ENCODE measurements at regions not wholly inside any gene's neighbourhood (a gene's known extent, or its start where the extent isn't known, plus 50 kb on each side); places are given as distances from the start of the nearest gene placed in this dataset.

DNA sequence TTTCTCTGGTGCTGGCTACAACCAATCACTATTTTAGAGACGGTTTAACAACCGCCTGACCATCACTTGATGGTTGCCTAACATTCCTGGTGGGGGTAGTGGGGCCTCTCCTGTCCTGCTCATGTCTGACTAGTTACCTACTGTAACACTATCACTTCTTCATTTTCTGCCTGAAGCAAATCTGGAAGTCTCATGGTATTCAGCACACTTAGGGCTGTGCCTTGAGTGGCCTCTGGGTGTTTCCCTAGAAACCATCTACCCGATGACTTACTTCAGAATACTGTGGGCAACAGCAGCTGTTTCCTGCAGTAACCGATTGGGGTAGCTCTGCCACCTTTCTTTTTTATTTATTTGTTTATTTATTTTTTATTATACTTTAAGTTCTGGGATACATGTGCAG lies 880.1 kb upstream of the INTU start:
- Histone ChIP-seq H3K4me3 (no peak overlapping the region), H3K27me3 (no peaks in the 10 kb centered on the region), H3K4me1 (peaks cover 0 to 5% (median 2%) of the 10 kb centered on the region in 4 donors), H3K36me3 (no peaks in the 10 kb centered on the region), H3K9me3 (no peaks in the 10 kb centered on the region), H3K27ac (no peak overlapping the region)
- 68 to 80% methylated on average over 4 of the region's 4 CpGs for WGBS, 2 donors
- ATAC-seq (ENCODE audit: low FRiP score in 2 of 2): no peak
- no peak for DNase-seq
- TF ChIP-seq EP300 (IDR thresholded peaks at IDR 0.05) (no peak), CTCF (IDR thresholded peaks at IDR 0.05) (no peak), POLR2A (IDR thresholded peaks at IDR 0.05) (no peak), POLR2AphosphoS5 (IDR thresholded peaks at IDR 0.05) (no peak)

DNA sequence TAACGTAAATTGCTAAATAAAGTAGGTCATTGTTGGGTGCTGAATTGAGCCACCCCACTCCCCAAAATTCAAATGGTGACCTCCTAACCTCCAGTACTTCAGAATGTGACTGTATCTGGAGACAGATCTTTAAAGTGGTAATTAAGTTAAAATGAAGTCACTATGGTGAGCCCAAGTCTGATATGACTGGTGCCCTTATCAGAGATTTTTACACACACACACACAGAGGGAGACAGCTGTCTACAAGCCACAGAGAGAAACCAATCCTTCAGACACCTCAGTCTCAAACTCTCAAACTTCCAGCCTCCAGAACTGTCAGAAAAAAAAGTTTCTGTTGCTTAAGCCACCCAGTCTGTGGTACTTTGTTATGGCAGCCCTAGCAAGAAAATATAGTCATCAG lies 879.2 kb upstream of the INTU start:
- Histone ChIP-seq H3K36me3 (no peaks in the 10 kb centered on the region), H3K9me3 (no peaks in the 10 kb centered on the region), H3K4me1 (peaks cover 0 to 5% (median 2%) of the 10 kb centered on the region in 4 donors), H3K27ac (no peak overlapping the region), H3K4me3 (no peak overlapping the region), H3K27me3 (no peaks in the 10 kb centered on the region)
- DNase-seq (no peak), ATAC-seq (ENCODE audit: low FRiP score in 2 of 2) (no peak)
- WGBS, 2 donors: 88 to 94% methylated on average over 1 of the region's 1 CpG
- no peak for TF ChIP-seq EP300 (IDR thresholded peaks at IDR 0.05)
- TF ChIP-seq POLR2A (IDR thresholded peaks at IDR 0.05): no peak
- TF ChIP-seq POLR2AphosphoS5 (IDR thresholded peaks at IDR 0.05): no peak
- TF ChIP-seq CTCF (IDR thresholded peaks at IDR 0.05): no peak

DNA sequence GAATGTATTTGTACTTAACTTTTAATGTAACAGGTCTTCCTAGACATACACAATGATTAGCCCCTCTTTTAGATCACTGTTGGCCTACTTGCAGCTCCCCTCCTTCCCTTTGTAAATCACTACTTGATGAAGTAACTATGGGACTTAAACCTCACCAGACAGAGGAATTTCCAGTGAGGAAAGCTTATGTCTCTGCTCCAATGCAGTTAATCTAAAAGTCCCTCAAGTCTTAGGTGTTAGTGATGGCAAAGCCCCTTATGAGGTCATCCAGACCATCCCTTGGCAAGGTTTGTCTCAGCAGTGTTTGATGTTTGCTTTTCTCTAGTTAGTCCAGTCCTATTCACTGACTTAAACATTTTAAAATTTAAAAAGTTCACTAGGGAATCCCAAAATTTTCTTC lies 877.3 kb upstream of the INTU start:
- no peak overlapping the region for H3K4me3 ChIP-seq
- no peaks in the 10 kb centered on the region for H3K36me3 ChIP-seq
- H3K27me3 ChIP-seq: no peaks in the 10 kb centered on the region
- no peak for TF ChIP-seq EP300 (IDR thresholded peaks at IDR 0.05)
- no peak for TF ChIP-seq CTCF (IDR thresholded peaks at IDR 0.05)
- no peak for TF ChIP-seq POLR2A (IDR thresholded peaks at IDR 0.05)
- TF ChIP-seq POLR2AphosphoS5 (IDR thresholded peaks at IDR 0.05): no peak
- DNase-seq: no peak
- H3K27ac ChIP-seq: no peak overlapping the region
- H3K9me3 ChIP-seq: no peaks in the 10 kb centered on the region
- peaks cover 0 to 5% (median 2%) of the 10 kb centered on the region in 4 donors for H3K4me1 ChIP-seq
- ATAC-seq (ENCODE audit: low FRiP score in 2 of 2): no peak

DNA sequence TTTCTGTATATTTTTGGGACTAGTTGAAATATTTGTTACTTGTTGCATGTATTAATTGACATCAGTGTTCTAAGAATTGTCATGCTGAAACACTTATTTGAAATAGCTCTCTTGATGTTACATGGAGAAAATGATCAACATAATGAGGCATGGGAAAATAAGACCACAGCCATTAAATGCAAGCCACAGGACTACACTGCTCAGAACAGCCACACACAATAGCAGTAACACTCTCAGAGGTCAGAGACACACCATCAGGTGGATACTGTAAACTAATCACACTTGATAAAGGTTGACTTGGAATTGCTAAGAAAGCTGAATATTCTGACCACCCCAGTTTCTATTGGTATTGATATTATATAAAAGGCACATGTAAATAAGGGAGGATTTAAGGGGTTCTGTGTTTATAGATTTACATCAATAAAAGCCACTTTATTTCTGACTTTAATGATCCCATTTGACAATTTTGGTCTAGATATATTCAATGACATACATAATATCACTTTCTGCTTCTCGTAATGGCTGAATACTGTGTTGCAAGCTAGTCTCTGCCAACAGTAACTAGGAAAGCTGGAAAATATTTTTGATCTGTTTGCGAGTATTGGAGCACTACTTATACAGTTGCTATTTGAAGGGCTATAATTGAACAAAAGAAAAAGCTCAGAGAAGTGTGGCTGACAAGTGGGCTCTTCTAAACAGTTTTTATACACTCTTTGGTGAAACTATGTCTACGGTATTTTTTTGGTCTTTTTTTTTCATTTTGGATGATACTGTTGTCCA lies 876.5 kb upstream of the INTU start:
- WGBS, 2 donors: 37 to 42% methylated on average over 3 of the region's 3 CpGs
- Histone ChIP-seq H3K9me3 (no peaks in the 10 kb centered on the region), H3K4me3 (no peak overlapping the region), H3K36me3 (no peaks in the 10 kb centered on the region), H3K4me1 (peaks cover 0 to 5% (median 2%) of the 10 kb centered on the region in 4 donors), H3K27me3 (no peaks in the 10 kb centered on the region), H3K27ac (no peak overlapping the region)
- no peak for TF ChIP-seq POLR2A (IDR thresholded peaks at IDR 0.05)
- no peak for TF ChIP-seq CTCF (IDR thresholded peaks at IDR 0.05)
- no peak for TF ChIP-seq EP300 (IDR thresholded peaks at IDR 0.05)
- no peak for TF ChIP-seq POLR2AphosphoS5 (IDR thresholded peaks at IDR 0.05)
- ATAC-seq (ENCODE audit: low FRiP score in 2 of 2) (no peak), DNase-seq (no peak)

GRCh38 chr4:126757219-126757618 lies 875.5 kb upstream of the INTU start:
- DNase-seq (no peak), ATAC-seq (ENCODE audit: low FRiP score in 2 of 2) (no peak)
- Histone ChIP-seq H3K4me1 (peaks cover 0 to 5% (median 2%) of the 10 kb centered on the region in 4 donors), H3K4me3 (no peak overlapping the region), H3K9me3 (no peaks in the 10 kb centered on the region), H3K36me3 (no peaks in the 10 kb centered on the region), H3K27me3 (no peaks in the 10 kb centered on the region), H3K27ac (no peak overlapping the region)
- WGBS, 2 donors: 89% methylated on average over 1 of the region's 1 CpG
- TF ChIP-seq CTCF (IDR thresholded peaks at IDR 0.05) (no peak), EP300 (IDR thresholded peaks at IDR 0.05) (no peak), POLR2A (IDR thresholded peaks at IDR 0.05) (no peak), POLR2AphosphoS5 (IDR thresholded peaks at IDR 0.05) (no peak)
